OCI-LY1 (cell line): ENCODE measurements at regions not wholly inside any gene's neighbourhood (a gene's known extent, or its start where the extent isn't known, plus 50 kb on each side); places are given as distances from the start of the nearest gene placed in this dataset.

Experiments
- H2AFZ ChIP-seq: fragments of 200-600 bp; sonication (generic), shearing (Covaris generic); 2 replicates; pipeline ENCODE4 v1.6.0; 2014; ENCODE audit warnings: antibody characterized with exemption, mild to moderate bottlenecking, low read length
- H3F3A ChIP-seq: fragments of 200-600 bp; sonication (generic), shearing (Covaris generic); 2 replicates; pipeline ENCODE4 v1.6.0; 2014; ENCODE audit warnings: mild to moderate bottlenecking, antibody characterized with exemption, low read length, moderate library complexity; ENCODE audit not compliant: insufficient read depth
- H3K27ac ChIP-seq: fragments of 200-600 bp; sonication (generic); 2 replicates; pipeline ENCODE4 v1.5.1; 2014; ENCODE audit warnings: low read length, mixed run types, mild to moderate bottlenecking, low read depth; ENCODE audit not compliant: poor library complexity, severe bottlenecking
- H3K27me3 ChIP-seq: fragments of 200-600 bp; sonication (generic); 2 replicates; pipeline ENCODE4 v1.6.0; 2014; ENCODE audit warnings: antibody characterized with exemption, mild to moderate bottlenecking, low read length, moderate library complexity; ENCODE audit not compliant: insufficient read depth
- H3K36me3 ChIP-seq: fragments of 200-600 bp; sonication (generic); 2 replicates; pipeline ENCODE4 v1.6.1; 2014; ENCODE audit warnings: mild to moderate bottlenecking, antibody characterized with exemption, low read length, moderate library complexity, mixed read lengths; ENCODE audit not compliant: insufficient read depth
- H3K4me1 ChIP-seq: fragments of 200-600 bp; sonication (generic); 2 replicates; pipeline ENCODE4 v1.5.1; 2014; ENCODE audit warnings: mild to moderate bottlenecking, low read length, moderate library complexity; ENCODE audit not compliant: insufficient read depth, severe bottlenecking
- H3K4me2 ChIP-seq: fragments of 200-600 bp; sonication (generic), shearing (Covaris generic); 2 replicates; pipeline ENCODE4 v1.6.1; 2014; ENCODE audit warnings: low read length
- H3K4me3 ChIP-seq: fragments of 200-600 bp; sonication (generic); 2 replicates; pipeline ENCODE4 v1.5.1; 2014; ENCODE audit warnings: low read length, low read depth, mild to moderate bottlenecking, mixed read lengths; ENCODE audit not compliant: poor library complexity, severe bottlenecking
- H3K79me2 ChIP-seq: fragments of 200-600 bp; shearing (Covaris generic); 2 replicates; pipeline ENCODE4 v1.6.1; 2016; ENCODE audit warnings: mixed run types, low read length, mixed read lengths; ENCODE audit not compliant: insufficient read depth
- H3K9ac ChIP-seq: fragments of 200-600 bp; sonication (generic), shearing (Covaris generic); 2 replicates; pipeline ENCODE4 v1.6.1; 2014; ENCODE audit warnings: mild to moderate bottlenecking, low read length, mixed read lengths
- H3K9me2 ChIP-seq: fragments of 200-600 bp; sonication (generic), shearing (Covaris generic); 2 replicates; pipeline ENCODE4 v1.6.1; 2014; ENCODE audit warnings: low read depth, mild to moderate bottlenecking, low read length, mixed read lengths
- H3K9me3 ChIP-seq: fragments of 200-600 bp; shearing (Covaris generic); 2 replicates; pipeline ENCODE4 v1.6.1; 2014; ENCODE audit warnings: low read length, mixed read lengths
- H4K20me1 ChIP-seq: fragments of 200-600 bp; sonication (generic), shearing (Covaris generic); 2 replicates; pipeline ENCODE4 v1.6.0; 2016; ENCODE audit warnings: mild to moderate bottlenecking, low read length; ENCODE audit not compliant: insufficient read depth
- EZH2 ChIP-seq: fragments of 200-600 bp; sonication (generic), shearing (Covaris generic); IDR thresholded peaks from 2 replicates; pipeline ENCODE4 v1.8.0; 2017; ENCODE audit warnings: borderline replicate concordance, mixed run types, mild to moderate bottlenecking, antibody characterized with exemption, low read length, moderate library complexity, mixed read lengths
- TF ChIP-seq, protein P1 (sequence below): fragments of 200-600 bp; sonication (generic), shearing (Covaris generic); IDR thresholded peaks from 2 replicates; pipeline ENCODE4 v1.5.1; 2017; ENCODE audit warnings: mild to moderate bottlenecking, antibody characterized with exemption, low read length, moderate library complexity, mixed read lengths

DNA sequence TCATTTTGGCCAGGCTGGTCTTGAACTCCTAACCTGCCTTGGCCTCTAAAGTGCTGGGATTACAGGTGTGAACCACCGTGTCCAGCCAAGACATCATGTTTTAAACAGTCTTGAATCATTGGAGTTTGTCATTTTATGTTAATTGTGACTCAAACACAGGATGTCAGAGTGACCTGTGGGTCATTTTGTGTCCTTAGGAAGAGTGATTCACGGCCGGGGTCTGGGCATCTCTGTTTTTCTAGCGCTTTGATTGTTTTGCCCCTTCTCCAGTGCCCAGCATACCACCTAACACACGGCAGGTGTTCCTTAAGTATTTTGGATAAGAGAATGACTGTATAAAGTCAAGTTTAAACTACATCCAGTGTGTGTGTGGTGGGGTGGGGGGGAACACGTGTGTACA is 183.7 kb upstream of the KLF6 start:
- no peaks in the 10 kb centered on the region for H4K20me1 ChIP-seq
- H3K9me3 ChIP-seq: no peaks in the 10 kb centered on the region
- no peak overlapping the region for H3K4me2 ChIP-seq
- H3K79me2 ChIP-seq: no peaks in the 10 kb centered on the region
- H3K4me3 ChIP-seq: no peak overlapping the region
- H2AFZ ChIP-seq: no peak overlapping the region
- H3K36me3 ChIP-seq: no peaks in the 10 kb centered on the region
- no peaks in the 10 kb centered on the region for H3K4me1 ChIP-seq
- H3K9ac ChIP-seq: no peak overlapping the region
- H3K27ac ChIP-seq: no peak overlapping the region
- no peaks in the 10 kb centered on the region for H3K9me2 ChIP-seq
- no peaks in the 10 kb centered on the region for H3K27me3 ChIP-seq
- no peaks in the 10 kb centered on the region for H3F3A ChIP-seq
- TF ChIP-seq EZH2: no peak
- TF ChIP-seq, protein P1, sequence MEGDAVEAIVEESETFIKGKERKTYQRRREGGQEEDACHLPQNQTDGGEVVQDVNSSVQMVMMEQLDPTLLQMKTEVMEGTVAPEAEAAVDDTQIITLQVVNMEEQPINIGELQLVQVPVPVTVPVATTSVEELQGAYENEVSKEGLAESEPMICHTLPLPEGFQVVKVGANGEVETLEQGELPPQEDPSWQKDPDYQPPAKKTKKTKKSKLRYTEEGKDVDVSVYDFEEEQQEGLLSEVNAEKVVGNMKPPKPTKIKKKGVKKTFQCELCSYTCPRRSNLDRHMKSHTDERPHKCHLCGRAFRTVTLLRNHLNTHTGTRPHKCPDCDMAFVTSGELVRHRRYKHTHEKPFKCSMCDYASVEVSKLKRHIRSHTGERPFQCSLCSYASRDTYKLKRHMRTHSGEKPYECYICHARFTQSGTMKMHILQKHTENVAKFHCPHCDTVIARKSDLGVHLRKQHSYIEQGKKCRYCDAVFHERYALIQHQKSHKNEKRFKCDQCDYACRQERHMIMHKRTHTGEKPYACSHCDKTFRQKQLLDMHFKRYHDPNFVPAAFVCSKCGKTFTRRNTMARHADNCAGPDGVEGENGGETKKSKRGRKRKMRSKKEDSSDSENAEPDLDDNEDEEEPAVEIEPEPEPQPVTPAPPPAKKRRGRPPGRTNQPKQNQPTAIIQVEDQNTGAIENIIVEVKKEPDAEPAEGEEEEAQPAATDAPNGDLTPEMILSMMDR: no peak

DNA sequence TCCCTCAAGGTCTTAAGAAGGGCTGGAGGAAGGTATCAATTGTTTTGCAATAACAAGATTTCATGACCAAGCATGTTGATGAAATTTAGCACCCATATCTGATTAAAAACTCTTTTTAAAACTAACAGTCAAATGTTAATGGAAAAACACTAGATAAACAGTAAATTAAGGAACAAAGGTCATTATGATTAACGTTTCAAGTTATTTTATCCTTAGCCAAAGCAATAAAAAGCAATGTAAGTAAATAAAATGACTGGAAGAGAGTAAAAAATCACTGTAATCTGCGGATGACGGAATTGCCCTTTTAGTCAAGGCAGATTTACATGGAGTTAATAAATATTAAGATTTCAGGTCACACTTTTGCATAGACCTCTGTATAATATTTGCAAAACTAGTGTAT is 179.5 kb upstream of the KLF6 start:
- Histone ChIP-seq H3K4me1 (no peaks in the 10 kb centered on the region), H2AFZ (no peak overlapping the region), H3K27ac (no peak overlapping the region), H4K20me1 (no peaks in the 10 kb centered on the region), H3K27me3 (no peaks in the 10 kb centered on the region), H3K36me3 (no peaks in the 10 kb centered on the region), H3K4me2 (no peak overlapping the region), H3K79me2 (no peaks in the 10 kb centered on the region), H3K9ac (no peak overlapping the region), H3K9me2 (no peaks in the 10 kb centered on the region), H3F3A (no peaks in the 10 kb centered on the region), H3K9me3 (no peaks in the 10 kb centered on the region), H3K4me3 (no peak overlapping the region)
- TF ChIP-seq EZH2: no peak
- TF ChIP-seq, protein P1: no peak

DNA sequence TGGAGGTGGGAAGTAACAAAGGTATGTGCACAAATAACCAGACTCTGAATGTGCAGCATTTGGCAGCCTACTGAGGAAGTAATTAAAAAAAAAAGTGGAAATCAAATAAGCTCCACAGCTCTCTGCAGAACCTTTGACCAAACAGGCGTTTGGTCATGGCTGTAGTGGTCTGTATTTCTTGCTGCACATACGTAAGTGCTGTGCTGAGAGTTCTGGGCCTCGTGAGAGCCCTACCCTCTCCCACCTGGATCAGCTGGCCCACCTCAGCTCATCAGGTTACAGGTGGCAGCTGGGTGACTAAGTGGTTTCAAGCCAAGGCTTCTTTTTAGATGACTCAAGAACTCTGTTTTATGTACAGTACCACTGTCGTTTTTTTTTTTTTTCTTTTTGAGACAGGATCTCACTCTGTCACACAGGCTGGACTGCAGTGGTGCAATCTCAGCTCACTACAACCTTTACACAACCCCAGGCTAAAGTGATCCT is 178.2 kb upstream of the KLF6 start:
- Histone ChIP-seq H2AFZ (no peak overlapping the region), H3K27ac (no peak overlapping the region), H3K9me2 (no peaks in the 10 kb centered on the region), H3K9ac (no peak overlapping the region), H3K4me1 (no peaks in the 10 kb centered on the region), H3F3A (no peaks in the 10 kb centered on the region), H3K79me2 (no peaks in the 10 kb centered on the region), H3K4me2 (no peak overlapping the region), H3K36me3 (no peaks in the 10 kb centered on the region), H3K9me3 (no peaks in the 10 kb centered on the region), H4K20me1 (no peaks in the 10 kb centered on the region), H3K4me3 (no peak overlapping the region), H3K27me3 (no peaks in the 10 kb centered on the region)
- TF ChIP-seq, protein P1: no peak
- no peak for TF ChIP-seq EZH2
